Activated B cell treated with CpG ODN at 0.5 μM for 24 hours (primary cell): ENCODE measurements at regions not wholly inside any gene's neighbourhood (a gene's known extent, or its start where the extent isn't known, plus 50 kb on each side); places are given as distances from the start of the nearest gene placed in this dataset.

Source experiments
- ATAC-seq: fragments of 200-7000 bp; cut with Tn5 transposase; one replicate; pipeline ENCODE4 v1.10.0; 2021; ENCODE audit warnings: low read depth, mild to moderate bottlenecking, moderate library complexity
- CTCF ChIA-PET: fragments of 350-600 bp; sonication (Branson Sonifier 250); formaldehyde crosslinking; loops from one replicate; lab custom pipeline; 2021; ENCODE audit warnings: antibody characterized with exemption; lab: Charles Lee
- POLR2A ChIA-PET: fragments of 350-600 bp; sonication (Branson Sonifier 250); formaldehyde crosslinking; loops from one replicate; lab custom pipeline; 2021; ENCODE audit warnings: antibody characterized with exemption; lab: Charles Lee
- DNase-seq: peaks from one replicate; pipeline ENCODE4 v3.0.0; 2022
- H3K27ac Mint-ChIP-seq: one replicate; pipeline ENCODE4 v1.8.0; 2020; ENCODE audit warnings: mixed read lengths
- H3K27me3 Mint-ChIP-seq: one replicate; pipeline ENCODE4 v1.8.0; 2021; ENCODE audit warnings: mixed read lengths
- H3K36me3 Mint-ChIP-seq: one replicate; pipeline ENCODE4 v1.8.0; 2021; ENCODE audit warnings: low read depth, mixed read lengths
- H3K4me1 Mint-ChIP-seq: one replicate; pipeline ENCODE4 v1.8.0; 2021; ENCODE audit warnings: mixed read lengths
- H3K4me3 Mint-ChIP-seq: one replicate; pipeline ENCODE4 v1.8.0; 2020; ENCODE audit warnings: mild to moderate bottlenecking, mixed read lengths
- H3K9me3 Mint-ChIP-seq: one replicate; pipeline ENCODE4 v1.8.0; 2020; ENCODE audit warnings: mixed read lengths
- intact Hi-C: fragments of 100-400 bp; cut with micrococcal nuclease; formaldehyde crosslinking; loops from one replicate; pipeline ENCODE4 v1.15.1; 2024
- TF ChIP-seq, protein P1 (sequence below): fragments of 200-600 bp; IDR thresholded peaks from one replicate; pipeline ENCODE4 v1.8.0; 2022; ENCODE audit warnings: antibody characterized with exemption, mild to moderate bottlenecking

DNA sequence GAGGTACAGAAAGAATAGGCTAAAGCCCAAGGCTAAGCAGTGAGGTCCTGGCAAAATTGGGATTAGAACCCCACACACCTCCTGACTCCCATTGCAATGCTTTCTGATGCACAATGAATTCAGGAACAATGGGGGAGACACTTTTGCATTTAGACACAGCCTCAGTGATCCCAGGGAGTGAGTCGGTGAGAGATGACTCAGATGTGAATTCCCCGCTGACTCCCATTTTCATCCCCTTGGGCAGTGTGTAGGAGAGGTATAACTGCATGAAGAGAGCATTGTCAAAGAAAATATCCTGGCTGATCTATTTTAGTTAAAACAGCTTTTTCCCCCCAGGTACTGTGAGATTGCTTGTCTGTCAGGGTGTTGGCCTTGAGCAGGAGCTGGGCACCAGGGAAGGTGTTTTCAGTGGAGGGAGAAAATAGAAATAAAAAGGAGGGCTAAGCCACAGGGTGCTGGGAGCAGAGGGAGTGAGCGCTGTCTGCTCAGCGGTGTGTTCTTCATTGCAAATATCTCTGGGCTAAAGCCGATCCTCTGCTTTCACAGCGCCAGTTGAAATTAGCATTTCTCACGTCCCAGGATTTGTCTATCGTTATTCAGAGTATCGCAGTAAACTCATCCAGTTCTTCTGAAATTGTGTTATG, 247.7 kb upstream of the PTBP2 start:
- DNase-seq, result no peak
- Mint-ChIP-seq H3K4me1 (no peaks in the 10 kb centered on the region), H3K4me3 (no peak overlapping the region), H3K27me3 (no peaks in the 10 kb centered on the region), H3K9me3 (peaks cover 3% of the 10 kb centered on the region), H3K36me3 (no peaks in the 10 kb centered on the region), H3K27ac (no peak overlapping the region)
- ChIA-PET CTCF (no interaction called here), POLR2A (no interaction called here)
- intact Hi-C loops, result no loop called here
- TF ChIP-seq, protein P1, sequence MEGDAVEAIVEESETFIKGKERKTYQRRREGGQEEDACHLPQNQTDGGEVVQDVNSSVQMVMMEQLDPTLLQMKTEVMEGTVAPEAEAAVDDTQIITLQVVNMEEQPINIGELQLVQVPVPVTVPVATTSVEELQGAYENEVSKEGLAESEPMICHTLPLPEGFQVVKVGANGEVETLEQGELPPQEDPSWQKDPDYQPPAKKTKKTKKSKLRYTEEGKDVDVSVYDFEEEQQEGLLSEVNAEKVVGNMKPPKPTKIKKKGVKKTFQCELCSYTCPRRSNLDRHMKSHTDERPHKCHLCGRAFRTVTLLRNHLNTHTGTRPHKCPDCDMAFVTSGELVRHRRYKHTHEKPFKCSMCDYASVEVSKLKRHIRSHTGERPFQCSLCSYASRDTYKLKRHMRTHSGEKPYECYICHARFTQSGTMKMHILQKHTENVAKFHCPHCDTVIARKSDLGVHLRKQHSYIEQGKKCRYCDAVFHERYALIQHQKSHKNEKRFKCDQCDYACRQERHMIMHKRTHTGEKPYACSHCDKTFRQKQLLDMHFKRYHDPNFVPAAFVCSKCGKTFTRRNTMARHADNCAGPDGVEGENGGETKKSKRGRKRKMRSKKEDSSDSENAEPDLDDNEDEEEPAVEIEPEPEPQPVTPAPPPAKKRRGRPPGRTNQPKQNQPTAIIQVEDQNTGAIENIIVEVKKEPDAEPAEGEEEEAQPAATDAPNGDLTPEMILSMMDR, result no peak
- ATAC-seq, result no peak

GRCh38 chr1:96474985-96475743, 246.4 kb upstream of the PTBP2 start:
- DNase-seq (no peak), ATAC-seq (no peak)
- Mint-ChIP-seq H3K9me3 (peaks cover 3% of the 10 kb centered on the region), H3K4me3 (no peak overlapping the region), H3K27ac (no peak overlapping the region), H3K27me3 (no peaks in the 10 kb centered on the region), H3K4me1 (no peaks in the 10 kb centered on the region), H3K36me3 (no peaks in the 10 kb centered on the region)
- TF ChIP-seq, protein P1, result no peak
- intact Hi-C loops, result no loop called here
- CTCF ChIA-PET, result no interaction called here
- POLR2A ChIA-PET, result no interaction called here

GRCh38 chr1:96475903-96476302, 245.7 kb upstream of the PTBP2 start:
- CTCF ChIA-PET, result no interaction called here
- POLR2A ChIA-PET, result no interaction called here
- no peaks in the 10 kb centered on the region for H3K4me1 Mint-ChIP-seq
- ATAC-seq (no peak), DNase-seq (no peak)
- intact Hi-C loops, result no loop called here
- no peaks in the 10 kb centered on the region for H3K27me3 Mint-ChIP-seq
- H3K36me3 Mint-ChIP-seq, result no peaks in the 10 kb centered on the region
- TF ChIP-seq, protein P1, result no peak
- no peak overlapping the region for H3K4me3 Mint-ChIP-seq
- H3K27ac Mint-ChIP-seq, result no peak overlapping the region
- H3K9me3 Mint-ChIP-seq, result peaks cover 2% of the 10 kb centered on the region

DNA sequence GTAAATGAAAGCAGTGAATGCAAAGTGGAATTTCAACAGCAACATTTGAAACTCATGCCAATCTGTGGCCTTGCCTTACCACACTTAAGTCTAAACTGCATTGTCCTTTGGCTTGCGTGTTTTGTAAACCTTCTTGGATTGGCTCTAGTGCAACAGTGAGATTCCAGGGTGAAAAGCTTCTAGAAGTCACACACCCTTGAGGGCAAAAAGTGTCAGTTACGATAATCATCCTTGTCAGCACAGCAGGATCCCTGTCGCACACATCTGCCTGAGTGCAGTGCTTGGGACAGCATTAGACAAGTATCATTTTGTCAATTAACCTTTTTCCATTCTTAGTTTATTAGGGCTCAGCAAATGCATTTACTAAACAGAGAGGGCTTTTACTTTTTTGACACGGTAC, 243.4 kb upstream of the PTBP2 start:
- TF ChIP-seq, protein P1, result no peak
- intact Hi-C loops, result no loop called here
- H3K27me3 Mint-ChIP-seq, result no peaks in the 10 kb centered on the region
- no peaks in the 10 kb centered on the region for H3K4me1 Mint-ChIP-seq
- ChIA-PET CTCF (no interaction called here), POLR2A (no interaction called here)
- H3K4me3 Mint-ChIP-seq, result no peak overlapping the region
- H3K36me3 Mint-ChIP-seq, result no peaks in the 10 kb centered on the region
- DNase-seq, result no peak
- no peak overlapping the region for H3K27ac Mint-ChIP-seq
- H3K9me3 Mint-ChIP-seq, result no peaks in the 10 kb centered on the region
- no peak for ATAC-seq

GRCh38 chr1:96481409-96481808, 240.2 kb upstream of the PTBP2 start:
- ChIA-PET POLR2A (no interaction called here), CTCF (no interaction called here)
- Mint-ChIP-seq H3K27ac (no peak overlapping the region), H3K4me3 (no peak overlapping the region), H3K4me1 (no peaks in the 10 kb centered on the region), H3K9me3 (no peaks in the 10 kb centered on the region), H3K36me3 (no peaks in the 10 kb centered on the region), H3K27me3 (no peaks in the 10 kb centered on the region)
- TF ChIP-seq, protein P1, result no peak
- no peak for DNase-seq
- ATAC-seq, result no peak
- intact Hi-C loops, result no loop called here
